ENCODE measurements at regions not wholly inside any gene's neighbourhood (a gene's known extent, or its start where the extent isn't known, plus 50 kb on each side); places are given as distances from the start of the nearest gene placed in this dataset.

DNA sequence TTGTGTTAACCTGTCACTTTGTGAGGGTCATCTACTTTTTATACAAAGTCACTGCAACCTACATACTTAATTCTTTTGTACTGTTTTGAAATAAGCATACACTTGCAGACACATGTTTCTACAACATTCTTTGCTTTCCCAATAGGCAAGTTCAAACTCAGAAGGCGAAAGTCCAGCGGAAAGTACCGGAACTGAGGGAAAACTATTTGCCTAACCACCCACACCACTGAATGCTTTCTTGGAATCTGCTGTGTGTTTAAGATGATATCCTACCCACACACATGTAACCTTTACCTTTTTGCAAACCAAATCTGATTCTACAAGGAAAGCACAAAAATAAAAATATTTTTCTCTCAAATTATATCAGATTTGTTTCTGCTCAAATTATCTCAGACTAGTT lies 139.4 kb upstream of the AGR3 start (continued):
- TF ChIP-seq, protein P1, sequence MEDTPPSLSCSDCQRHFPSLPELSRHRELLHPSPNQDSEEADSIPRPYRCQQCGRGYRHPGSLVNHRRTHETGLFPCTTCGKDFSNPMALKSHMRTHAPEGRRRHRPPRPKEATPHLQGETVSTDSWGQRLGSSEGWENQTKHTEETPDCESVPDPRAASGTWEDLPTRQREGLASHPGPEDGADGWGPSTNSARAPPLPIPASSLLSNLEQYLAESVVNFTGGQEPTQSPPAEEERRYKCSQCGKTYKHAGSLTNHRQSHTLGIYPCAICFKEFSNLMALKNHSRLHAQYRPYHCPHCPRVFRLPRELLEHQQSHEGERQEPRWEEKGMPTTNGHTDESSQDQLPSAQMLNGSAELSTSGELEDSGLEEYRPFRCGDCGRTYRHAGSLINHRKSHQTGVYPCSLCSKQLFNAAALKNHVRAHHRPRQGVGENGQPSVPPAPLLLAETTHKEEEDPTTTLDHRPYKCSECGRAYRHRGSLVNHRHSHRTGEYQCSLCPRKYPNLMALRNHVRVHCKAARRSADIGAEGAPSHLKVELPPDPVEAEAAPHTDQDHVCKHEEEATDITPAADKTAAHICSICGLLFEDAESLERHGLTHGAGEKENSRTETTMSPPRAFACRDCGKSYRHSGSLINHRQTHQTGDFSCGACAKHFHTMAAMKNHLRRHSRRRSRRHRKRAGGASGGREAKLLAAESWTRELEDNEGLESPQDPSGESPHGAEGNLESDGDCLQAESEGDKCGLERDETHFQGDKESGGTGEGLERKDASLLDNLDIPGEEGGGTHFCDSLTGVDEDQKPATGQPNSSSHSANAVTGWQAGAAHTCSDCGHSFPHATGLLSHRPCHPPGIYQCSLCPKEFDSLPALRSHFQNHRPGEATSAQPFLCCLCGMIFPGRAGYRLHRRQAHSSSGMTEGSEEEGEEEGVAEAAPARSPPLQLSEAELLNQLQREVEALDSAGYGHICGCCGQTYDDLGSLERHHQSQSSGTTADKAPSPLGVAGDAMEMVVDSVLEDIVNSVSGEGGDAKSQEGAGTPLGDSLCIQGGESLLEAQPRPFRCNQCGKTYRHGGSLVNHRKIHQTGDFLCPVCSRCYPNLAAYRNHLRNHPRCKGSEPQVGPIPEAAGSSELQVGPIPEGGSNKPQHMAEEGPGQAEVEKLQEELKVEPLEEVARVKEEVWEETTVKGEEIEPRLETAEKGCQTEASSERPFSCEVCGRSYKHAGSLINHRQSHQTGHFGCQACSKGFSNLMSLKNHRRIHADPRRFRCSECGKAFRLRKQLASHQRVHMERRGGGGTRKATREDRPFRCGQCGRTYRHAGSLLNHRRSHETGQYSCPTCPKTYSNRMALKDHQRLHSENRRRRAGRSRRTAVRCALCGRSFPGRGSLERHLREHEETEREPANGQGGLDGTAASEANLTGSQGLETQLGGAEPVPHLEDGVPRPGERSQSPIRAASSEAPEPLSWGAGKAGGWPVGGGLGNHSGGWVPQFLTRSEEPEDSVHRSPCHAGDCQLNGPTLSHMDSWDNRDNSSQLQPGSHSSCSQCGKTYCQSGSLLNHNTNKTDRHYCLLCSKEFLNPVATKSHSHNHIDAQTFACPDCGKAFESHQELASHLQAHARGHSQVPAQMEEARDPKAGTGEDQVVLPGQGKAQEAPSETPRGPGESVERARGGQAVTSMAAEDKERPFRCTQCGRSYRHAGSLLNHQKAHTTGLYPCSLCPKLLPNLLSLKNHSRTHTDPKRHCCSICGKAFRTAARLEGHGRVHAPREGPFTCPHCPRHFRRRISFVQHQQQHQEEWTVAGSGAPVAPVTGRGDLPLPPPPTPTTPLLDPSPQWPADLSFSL (CRISPR knock-in tag; IDR thresholded peaks at IDR 0.05), result peak; percentile 53; the same call in 1 of the 2 replicates
- TF ChIP-seq ISL2 (CRISPR knock-in tag; IDR thresholded peaks at IDR 0.05) (peak; percentile 97), THAP11 (CRISPR knock-in tag; IDR thresholded peaks at IDR 0.05) (peak; percentile 77; the same call in 1 of the 2 replicates), TBX3 (IDR thresholded peaks at IDR 0.05; ENCODE audit: borderline replicate concordance) (0 out of 2 replicates have a peak, but pooled peaks have one; percentile 57), ZNF777 (CRISPR knock-in tag; IDR thresholded peaks at IDR 0.05) (no peak), BCL6 (CRISPR knock-in tag; IDR thresholded peaks at IDR 0.05) (peak; percentile 100), RXRA (CRISPR knock-in tag; IDR thresholded peaks at IDR 0.05) (no peak; the same call in 1 of the 2 replicates), TBX2 (CRISPR knock-in tag; IDR thresholded peaks at IDR 0.05; ENCODE audit: borderline replicate concordance) (peak; percentile 61; the same call in 1 of the 2 replicates), PCBP1 (IDR thresholded peaks at IDR 0.05; ENCODE audit: borderline replicate concordance, low read depth, low read length) (no peak), BRCA1 (CRISPR knock-in tag; IDR thresholded peaks at IDR 0.05) (peak; percentile 49; the same call in 1 of the 2 replicates), ZNF614 (CRISPR knock-in tag; IDR thresholded peaks at IDR 0.05; ENCODE audit: borderline replicate concordance) (peak; percentile 38; the same call in 1 of the 2 replicates), NR3C1 (CRISPR knock-in tag; IDR thresholded peaks at IDR 0.05) (no peak), MYNN (CRISPR knock-in tag; IDR thresholded peaks at IDR 0.05; ENCODE audit: low read depth) (no peak), ZSCAN25 (CRISPR knock-in tag; IDR thresholded peaks at IDR 0.05) (no peak), FOXJ3 (CRISPR knock-in tag; IDR thresholded peaks at IDR 0.05; ENCODE audit: borderline replicate concordance) (peak; percentile 96), GATA4 (IDR thresholded peaks at IDR 0.05; ENCODE audit: borderline replicate concordance, low read depth) (peak; percentile 81; the same call in 1 of the 2 replicates), CBX1 (IDR thresholded peaks at IDR 0.05; ENCODE audit: low read depth) (peak; percentile 70), ZNF589 (CRISPR knock-in tag; conservative IDR thresholded peaks at IDR 0.05) (no peak)
- TF ChIP-seq, protein P2, sequence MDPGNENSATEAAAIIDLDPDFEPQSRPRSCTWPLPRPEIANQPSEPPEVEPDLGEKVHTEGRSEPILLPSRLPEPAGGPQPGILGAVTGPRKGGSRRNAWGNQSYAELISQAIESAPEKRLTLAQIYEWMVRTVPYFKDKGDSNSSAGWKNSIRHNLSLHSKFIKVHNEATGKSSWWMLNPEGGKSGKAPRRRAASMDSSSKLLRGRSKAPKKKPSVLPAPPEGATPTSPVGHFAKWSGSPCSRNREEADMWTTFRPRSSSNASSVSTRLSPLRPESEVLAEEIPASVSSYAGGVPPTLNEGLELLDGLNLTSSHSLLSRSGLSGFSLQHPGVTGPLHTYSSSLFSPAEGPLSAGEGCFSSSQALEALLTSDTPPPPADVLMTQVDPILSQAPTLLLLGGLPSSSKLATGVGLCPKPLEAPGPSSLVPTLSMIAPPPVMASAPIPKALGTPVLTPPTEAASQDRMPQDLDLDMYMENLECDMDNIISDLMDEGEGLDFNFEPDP (CRISPR knock-in tag; conservative IDR thresholded peaks at IDR 0.05), result no peak
- TF ChIP-seq, protein P3, sequence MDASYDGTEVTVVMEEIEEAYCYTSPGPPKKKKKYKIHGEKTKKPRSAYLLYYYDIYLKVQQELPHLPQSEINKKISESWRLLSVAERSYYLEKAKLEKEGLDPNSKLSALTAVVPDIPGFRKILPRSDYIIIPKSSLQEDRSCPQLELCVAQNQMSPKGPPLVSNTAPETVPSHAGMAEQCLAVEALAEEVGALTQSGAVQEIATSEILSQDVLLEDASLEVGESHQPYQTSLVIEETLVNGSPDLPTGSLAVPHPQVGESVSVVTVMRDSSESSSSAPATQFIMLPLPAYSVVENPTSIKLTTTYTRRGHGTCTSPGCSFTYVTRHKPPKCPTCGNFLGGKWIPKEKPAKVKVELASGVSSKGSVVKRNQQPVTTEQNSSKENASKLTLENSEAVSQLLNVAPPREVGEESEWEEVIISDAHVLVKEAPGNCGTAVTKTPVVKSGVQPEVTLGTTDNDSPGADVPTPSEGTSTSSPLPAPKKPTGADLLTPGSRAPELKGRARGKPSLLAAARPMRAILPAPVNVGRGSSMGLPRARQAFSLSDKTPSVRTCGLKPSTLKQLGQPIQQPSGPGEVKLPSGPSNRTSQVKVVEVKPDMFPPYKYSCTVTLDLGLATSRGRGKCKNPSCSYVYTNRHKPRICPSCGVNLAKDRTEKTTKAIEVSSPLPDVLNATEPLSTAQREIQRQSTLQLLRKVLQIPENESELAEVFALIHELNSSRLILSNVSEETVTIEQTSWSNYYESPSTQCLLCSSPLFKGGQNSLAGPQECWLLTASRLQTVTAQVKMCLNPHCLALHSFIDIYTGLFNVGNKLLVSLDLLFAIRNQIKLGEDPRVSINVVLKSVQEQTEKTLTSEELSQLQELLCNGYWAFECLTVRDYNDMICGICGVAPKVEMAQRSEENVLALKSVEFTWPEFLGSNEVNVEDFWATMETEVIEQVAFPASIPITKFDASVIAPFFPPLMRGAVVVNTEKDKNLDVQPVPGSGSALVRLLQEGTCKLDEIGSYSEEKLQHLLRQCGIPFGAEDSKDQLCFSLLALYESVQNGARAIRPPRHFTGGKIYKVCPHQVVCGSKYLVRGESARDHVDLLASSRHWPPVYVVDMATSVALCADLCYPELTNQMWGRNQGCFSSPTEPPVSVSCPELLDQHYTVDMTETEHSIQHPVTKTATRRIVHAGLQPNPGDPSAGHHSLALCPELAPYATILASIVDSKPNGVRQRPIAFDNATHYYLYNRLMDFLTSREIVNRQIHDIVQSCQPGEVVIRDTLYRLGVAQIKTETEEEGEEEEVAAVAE (CRISPR knock-in tag; IDR thresholded peaks at IDR 0.05; ENCODE audit: borderline replicate concordance), result peak; percentile 73; the same call in 1 of the 2 replicates

Measured in HepG2 (cell line).